Lower leg skin (tissue), 2 donors: ENCODE measurements at regions not wholly inside any gene's neighbourhood (a gene's known extent, or its start where the extent isn't known, plus 50 kb on each side); places are given as distances from the start of the nearest gene placed in this dataset.

Source experiments
- microRNA-seq, 2 donors: library from miRNA; unstranded; fragments of <30 nt; microRNA quantifications; one replicate each; pipeline ENCODE4, GENCODE V29; 2016; ENCODE audit warnings: borderline replicate concordance in 2 of 2, borderline number of aligned reads in 1 of 2

Small RNAs in the stretch of these regions (microRNA-seq; reads per million reads assigned to microRNA genes)
- gene MIR4432: 0 reads per million in 2 donors
